ENCODE measurements at regions not wholly inside any gene's neighbourhood (a gene's known extent, or its start where the extent isn't known, plus 50 kb on each side); places are given as distances from the start of the nearest gene placed in this dataset.

DNA sequence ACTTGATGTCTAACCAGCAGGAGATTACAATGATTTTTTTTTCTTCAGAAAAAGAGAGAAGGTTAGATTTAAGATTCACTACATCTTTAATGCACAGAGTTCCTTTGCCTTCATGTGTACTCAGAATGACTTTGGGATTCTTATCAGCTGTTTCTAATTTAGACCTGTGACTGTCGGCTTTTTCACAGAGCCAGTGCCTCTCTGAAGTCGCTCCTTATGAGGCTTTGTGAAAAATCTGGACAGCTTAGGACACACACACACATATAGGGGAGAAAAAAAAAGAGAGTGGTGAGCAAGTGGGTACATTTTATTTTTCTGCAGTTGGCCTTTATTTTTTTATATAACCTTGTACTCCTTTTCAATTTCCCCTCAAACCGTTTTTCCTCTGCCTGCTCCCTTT, 893.1 kb upstream of the CELF4 start:
- WGBS, 2 donors (ENCODE audit: low coverage in 1 of 2) = 60 to 74% methylated on average over 3 of the region's 3 CpGs
- in situ Hi-C loops (cut with MboI; ENCODE audit: low pct_ligation_motif_present in 1 of 4, low pct_unique_long_range_greater_than_20kb in 1 of 4, low sequenced_read_pairs in 3 of 4) (no loop called here), intact Hi-C loops (cut with DNase I; ENCODE audit: low total_unique reads) (loop anchor here (5.0 kb wide), 1 partner anchor 1501 kb away; no protein-coding TSS in a partner anchor)
- Histone ChIP-seq H3K27ac (no peak overlapping the region), H3K9me3 (peaks cover 0 to 3% of the 10 kb centered on the region in 2 donors), H3K36me3 (no peaks in the 10 kb centered on the region), H3K27me3 (no peaks in the 10 kb centered on the region), H3K4me1 (no peaks in the 10 kb centered on the region), H3K4me3 (no peak overlapping the region)
- TF ChIP-seq POLR2AphosphoS5 (IDR thresholded peaks at IDR 0.05) (no peak), POLR2A (IDR thresholded peaks at IDR 0.05) (no peak), EP300 (IDR thresholded peaks at IDR 0.05; ENCODE audit: low read depth) (no peak)
- TF ChIP-seq, protein P1, sequence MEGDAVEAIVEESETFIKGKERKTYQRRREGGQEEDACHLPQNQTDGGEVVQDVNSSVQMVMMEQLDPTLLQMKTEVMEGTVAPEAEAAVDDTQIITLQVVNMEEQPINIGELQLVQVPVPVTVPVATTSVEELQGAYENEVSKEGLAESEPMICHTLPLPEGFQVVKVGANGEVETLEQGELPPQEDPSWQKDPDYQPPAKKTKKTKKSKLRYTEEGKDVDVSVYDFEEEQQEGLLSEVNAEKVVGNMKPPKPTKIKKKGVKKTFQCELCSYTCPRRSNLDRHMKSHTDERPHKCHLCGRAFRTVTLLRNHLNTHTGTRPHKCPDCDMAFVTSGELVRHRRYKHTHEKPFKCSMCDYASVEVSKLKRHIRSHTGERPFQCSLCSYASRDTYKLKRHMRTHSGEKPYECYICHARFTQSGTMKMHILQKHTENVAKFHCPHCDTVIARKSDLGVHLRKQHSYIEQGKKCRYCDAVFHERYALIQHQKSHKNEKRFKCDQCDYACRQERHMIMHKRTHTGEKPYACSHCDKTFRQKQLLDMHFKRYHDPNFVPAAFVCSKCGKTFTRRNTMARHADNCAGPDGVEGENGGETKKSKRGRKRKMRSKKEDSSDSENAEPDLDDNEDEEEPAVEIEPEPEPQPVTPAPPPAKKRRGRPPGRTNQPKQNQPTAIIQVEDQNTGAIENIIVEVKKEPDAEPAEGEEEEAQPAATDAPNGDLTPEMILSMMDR (IDR thresholded peaks at IDR 0.05) = no peak
- no peak for DNase-seq

DNA sequence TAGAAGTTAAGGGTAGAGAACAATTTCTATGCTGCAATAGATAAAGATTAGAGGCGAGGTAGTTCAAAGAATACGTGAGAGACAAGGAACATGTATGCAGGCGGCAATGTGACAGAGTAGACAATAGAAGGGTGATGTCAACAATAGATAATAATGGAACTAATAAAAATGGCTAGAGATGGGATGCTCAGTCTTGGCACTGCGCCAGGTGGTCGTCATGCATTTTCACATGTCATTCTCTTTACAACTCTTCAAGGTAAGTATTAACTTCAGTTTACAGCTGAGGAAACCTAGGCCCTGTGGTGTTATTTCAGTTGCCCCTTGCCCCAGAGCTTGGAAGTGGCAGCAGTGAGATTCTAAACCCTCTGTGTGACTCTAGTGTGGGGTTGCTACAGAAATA, 890.7 kb upstream of the CELF4 start:
- Histone ChIP-seq H3K36me3 (no peaks in the 10 kb centered on the region), H3K4me1 (no peaks in the 10 kb centered on the region), H3K9me3 (peaks cover 3 to 4% of the 10 kb centered on the region in 2 donors), H3K4me3 (no peak overlapping the region), H3K27ac (no peak overlapping the region), H3K27me3 (no peaks in the 10 kb centered on the region)
- TF ChIP-seq, protein P1 (IDR thresholded peaks at IDR 0.05) = no peak
- no peak for TF ChIP-seq EP300 (IDR thresholded peaks at IDR 0.05; ENCODE audit: low read depth)
- TF ChIP-seq POLR2AphosphoS5 (IDR thresholded peaks at IDR 0.05) = no peak
- TF ChIP-seq POLR2A (IDR thresholded peaks at IDR 0.05) = no peak
- no peak for DNase-seq
- 74 to 75% methylated on average over 5 of the region's 5 CpGs for WGBS, 2 donors (ENCODE audit: low coverage in 1 of 2)
- in situ Hi-C loops (cut with MboI; ENCODE audit: low pct_ligation_motif_present in 1 of 4, low pct_unique_long_range_greater_than_20kb in 1 of 4, low sequenced_read_pairs in 3 of 4) = no loop called here
- intact Hi-C loops (cut with DNase I; ENCODE audit: low total_unique reads) = loop anchor here (5.0 kb wide), 1 partner anchor 1499 kb away; no protein-coding TSS in a partner anchor

DNA sequence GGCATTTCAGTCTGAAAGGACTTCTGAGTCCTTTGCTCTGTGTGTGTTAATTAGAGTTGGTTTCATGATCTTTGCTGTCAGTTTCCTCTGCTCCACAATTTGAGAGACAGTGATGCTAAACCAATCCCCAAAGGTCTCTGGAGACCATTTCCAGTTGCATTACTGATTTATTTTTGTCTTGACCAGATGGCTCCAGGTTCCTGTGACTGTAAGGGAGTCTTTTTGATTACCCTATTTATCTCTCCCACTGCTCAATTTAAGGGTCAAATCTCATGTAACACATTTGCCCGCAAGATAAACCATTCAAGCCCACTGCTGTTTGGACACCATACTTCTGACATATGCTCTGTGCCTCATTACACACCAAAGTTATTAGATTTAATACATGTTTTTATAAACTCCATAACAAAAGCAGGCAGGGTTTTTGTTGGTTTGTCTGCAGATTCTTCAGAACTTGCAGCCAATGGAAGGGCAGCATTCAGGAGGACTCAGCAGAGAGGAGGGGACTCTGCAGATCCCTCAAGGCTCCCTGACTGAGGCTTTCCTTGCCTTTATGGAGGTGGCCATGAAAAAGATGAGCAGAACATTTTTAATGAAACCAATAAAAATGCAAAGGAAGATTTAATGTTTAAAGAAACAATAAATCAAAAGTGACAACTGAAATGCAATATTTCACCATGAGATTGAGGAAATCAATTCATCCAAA, 889.3 kb upstream of the CELF4 start:
- Histone ChIP-seq H3K36me3 (no peaks in the 10 kb centered on the region), H3K27ac (no peak overlapping the region), H3K4me3 (no peak overlapping the region), H3K9me3 (peaks cover 3 to 4% of the 10 kb centered on the region in 2 donors), H3K4me1 (no peaks in the 10 kb centered on the region), H3K27me3 (no peaks in the 10 kb centered on the region)
- in situ Hi-C loops (cut with MboI; ENCODE audit: low pct_ligation_motif_present in 1 of 4, low pct_unique_long_range_greater_than_20kb in 1 of 4, low sequenced_read_pairs in 3 of 4) (no loop called here), intact Hi-C loops (cut with DNase I; ENCODE audit: low total_unique reads) (loop anchor here (5.0 kb wide), 1 partner anchor 1498 kb away; no protein-coding TSS in a partner anchor)
- TF ChIP-seq POLR2AphosphoS5 (IDR thresholded peaks at IDR 0.05) = no peak
- TF ChIP-seq, protein P1 (IDR thresholded peaks at IDR 0.05) = no peak
- no peak for TF ChIP-seq EP300 (IDR thresholded peaks at IDR 0.05; ENCODE audit: low read depth)
- TF ChIP-seq POLR2A (IDR thresholded peaks at IDR 0.05) = no peak
- DNase-seq = no peak
- WGBS, 2 donors (ENCODE audit: low coverage in 1 of 2) = 80 to 97% methylated on average over 1 of the region's 1 CpG

DNA sequence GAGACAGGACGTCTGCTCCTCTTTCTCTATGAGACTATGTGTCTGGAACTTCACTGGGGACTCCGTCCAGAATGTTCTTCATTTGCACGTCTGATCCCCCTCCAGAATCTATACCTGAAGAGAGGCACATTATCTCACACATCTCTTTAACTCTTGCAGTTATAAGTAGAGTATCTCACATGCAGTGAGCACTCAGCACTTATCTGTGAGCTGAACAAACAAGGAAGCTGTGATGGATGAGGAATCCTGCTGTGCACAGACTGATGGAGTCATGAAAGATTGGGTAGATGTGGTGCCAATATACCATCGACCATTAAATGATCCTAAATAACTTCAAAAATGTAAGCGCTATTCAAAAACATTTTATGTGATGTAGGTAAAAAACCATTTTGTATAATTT, 888.3 kb upstream of the CELF4 start:
- TF ChIP-seq EP300 (IDR thresholded peaks at IDR 0.05; ENCODE audit: low read depth) (no peak), POLR2A (IDR thresholded peaks at IDR 0.05) (no peak), POLR2AphosphoS5 (IDR thresholded peaks at IDR 0.05) (no peak)
- TF ChIP-seq, protein P1 (IDR thresholded peaks at IDR 0.05) = no peak
- no peak for DNase-seq
- H3K27ac ChIP-seq = no peak overlapping the region
- no peak overlapping the region for H3K4me3 ChIP-seq
- intact Hi-C loops (cut with DNase I; ENCODE audit: low total_unique reads) (no loop called here), in situ Hi-C loops (cut with MboI; ENCODE audit: low pct_ligation_motif_present in 1 of 4, low pct_unique_long_range_greater_than_20kb in 1 of 4, low sequenced_read_pairs in 3 of 4) (no loop called here)
- H3K4me1 ChIP-seq = no peaks in the 10 kb centered on the region
- H3K27me3 ChIP-seq = no peaks in the 10 kb centered on the region
- no peaks in the 10 kb centered on the region for H3K36me3 ChIP-seq
- 70 to 77% methylated on average over 2 to 5 of the region's 5 CpGs for WGBS, 2 donors (ENCODE audit: low coverage in 1 of 2)
- H3K9me3 ChIP-seq = peaks cover 3 to 4% of the 10 kb centered on the region in 2 donors
